ENCODE measurements at regions not wholly inside any gene's neighbourhood (a gene's known extent, or its start where the extent isn't known, plus 50 kb on each side); places are given as distances from the start of the nearest gene placed in this dataset.

DNA sequence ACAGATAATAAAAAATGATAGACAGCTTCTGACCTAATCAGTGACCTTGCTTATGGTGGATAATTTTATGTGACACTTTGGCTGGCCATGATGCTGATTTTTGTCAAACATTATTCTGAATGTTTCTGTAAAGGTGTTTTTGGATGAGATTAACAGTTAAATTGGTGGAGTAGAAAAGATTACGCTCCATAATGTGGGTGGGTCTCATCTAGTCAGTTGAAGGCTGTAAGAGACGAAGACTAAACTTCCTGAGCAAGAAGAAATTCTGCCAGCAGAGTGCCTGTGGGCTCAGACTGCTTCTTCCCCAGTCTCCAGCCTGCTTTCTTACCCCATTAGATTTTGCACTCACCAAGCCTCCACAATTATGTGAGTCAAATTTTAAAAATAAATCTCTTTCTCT lies 214.9 kb upstream of the ITGA4 start:
- no peak for DNase-seq (ENCODE audit: low read depth in 2 of 2)

- no peak for DNase-seq (ENCODE audit: low read depth in 2 of 2)
Observed at GRCh38 chr2:181243319-181243718, 213.9 kb upstream of the ITGA4 start.

GRCh38 chr2:181250691-181251090 lies 206.5 kb upstream of the ITGA4 start:
- no peak for DNase-seq (ENCODE audit: low read depth in 2 of 2)

DNA sequence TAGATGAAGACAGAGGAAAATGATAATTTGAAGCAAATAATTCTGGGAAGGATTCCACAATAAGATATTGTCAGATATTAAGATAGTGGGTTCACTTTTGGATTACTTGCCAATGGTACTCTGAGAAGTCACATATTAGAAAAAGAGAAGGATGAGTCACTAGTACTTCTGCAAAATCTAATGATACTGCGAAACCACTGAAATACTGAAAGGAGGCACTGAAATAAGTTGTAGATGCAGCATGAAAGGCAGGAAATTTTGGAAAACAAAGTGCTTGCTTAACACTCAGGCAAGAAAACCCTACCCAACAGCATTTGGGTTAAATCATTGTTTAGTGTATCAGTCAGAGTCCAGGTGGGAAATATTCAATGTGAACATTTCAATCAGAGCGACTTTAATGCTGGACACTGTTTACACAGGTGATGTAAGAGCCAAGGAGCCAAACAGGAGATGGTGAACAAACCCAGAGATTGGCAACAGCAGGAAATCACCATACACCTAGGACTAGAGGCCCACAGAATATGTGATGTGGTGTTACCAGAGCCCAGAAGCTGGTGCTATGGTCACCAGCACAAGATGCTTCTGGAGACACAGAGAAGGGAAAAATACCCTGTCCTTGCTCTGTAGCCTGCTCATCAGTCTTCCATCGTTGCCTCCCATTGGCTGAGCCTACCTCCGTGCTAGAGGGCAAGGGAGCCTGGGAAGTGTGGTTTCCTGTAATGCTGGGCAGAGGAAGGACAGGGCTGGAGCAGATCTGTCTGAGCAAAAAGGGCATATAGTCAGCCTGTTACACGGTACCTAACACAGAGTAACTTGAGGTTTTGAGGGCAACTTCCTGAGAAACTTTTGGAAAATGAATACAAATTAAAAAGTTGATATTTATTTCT lies 204.7 kb upstream of the ITGA4 start:
- no peak for DNase-seq (ENCODE audit: low read depth in 2 of 2)

- DNase-seq (ENCODE audit: low read depth in 2 of 2) = no peak
Observed at GRCh38 chr2:181253438-181253837, 203.7 kb upstream of the ITGA4 start.

DNA sequence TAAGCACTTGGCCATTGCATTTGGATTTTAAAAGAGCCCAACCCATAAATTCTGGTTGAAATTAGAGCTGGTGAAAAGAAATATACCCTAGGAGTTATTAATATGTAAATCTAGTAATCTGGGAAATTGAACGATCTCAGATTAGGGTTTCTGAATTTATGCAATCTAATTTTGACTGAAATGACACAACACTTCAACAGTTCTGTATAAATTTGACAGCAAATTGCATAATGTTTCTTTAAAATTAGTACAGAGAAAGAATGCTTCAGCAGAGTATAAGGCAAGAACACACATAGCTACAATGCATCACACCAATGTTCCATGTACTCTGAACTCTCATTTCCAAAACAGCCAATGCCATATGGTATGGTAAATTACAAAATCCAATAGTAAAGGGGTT lies 201.5 kb upstream of the ITGA4 start:
- DNase-seq (ENCODE audit: low read depth in 2 of 2) = no peak

- no peak for DNase-seq (ENCODE audit: low read depth in 2 of 2)
Observed at GRCh38 chr2:181258720-181259119, 198.5 kb upstream of the ITGA4 start.

DNA sequence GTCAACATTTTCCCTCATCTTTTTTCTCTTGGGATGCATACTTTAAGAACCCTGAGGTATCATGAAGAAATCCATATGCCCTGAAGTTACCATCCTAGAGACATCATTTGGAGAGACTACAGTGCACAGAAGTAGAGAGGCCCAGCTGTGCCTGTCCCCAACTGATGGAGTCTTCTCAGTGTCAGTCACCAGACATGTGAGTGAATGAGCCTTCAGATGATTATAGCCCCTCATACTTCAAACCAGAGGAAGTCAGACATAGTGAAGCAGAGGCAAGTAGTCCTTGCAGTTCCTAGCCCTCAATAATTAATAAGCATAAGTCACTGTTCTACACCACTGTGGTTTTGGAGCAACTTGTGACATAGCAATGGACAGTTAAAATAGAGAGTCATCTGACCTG lies 194.4 kb upstream of the ITGA4 start:
- DNase-seq (ENCODE audit: low read depth in 2 of 2) = no peak

DNA sequence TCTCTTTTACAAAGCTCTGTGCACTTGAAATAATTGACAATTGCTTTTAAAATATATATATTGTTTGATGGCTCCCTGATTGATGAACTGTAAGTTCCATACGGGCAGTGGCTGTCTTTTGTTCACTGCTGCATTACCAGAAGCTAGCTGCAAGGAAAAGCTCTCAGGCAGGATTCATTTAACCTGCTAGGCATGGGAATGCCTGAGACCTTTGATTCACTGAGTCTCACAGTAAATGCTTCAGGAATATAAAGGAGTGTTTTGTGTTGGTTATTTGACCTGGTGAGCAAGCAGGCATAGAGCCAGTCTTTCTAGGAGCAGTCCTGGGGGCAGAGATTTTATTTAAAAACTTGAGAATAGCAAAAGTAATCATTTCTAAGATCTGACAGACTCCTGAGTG lies 193.2 kb upstream of the ITGA4 start:
- no peak for DNase-seq (ENCODE audit: low read depth in 2 of 2)

DNA sequence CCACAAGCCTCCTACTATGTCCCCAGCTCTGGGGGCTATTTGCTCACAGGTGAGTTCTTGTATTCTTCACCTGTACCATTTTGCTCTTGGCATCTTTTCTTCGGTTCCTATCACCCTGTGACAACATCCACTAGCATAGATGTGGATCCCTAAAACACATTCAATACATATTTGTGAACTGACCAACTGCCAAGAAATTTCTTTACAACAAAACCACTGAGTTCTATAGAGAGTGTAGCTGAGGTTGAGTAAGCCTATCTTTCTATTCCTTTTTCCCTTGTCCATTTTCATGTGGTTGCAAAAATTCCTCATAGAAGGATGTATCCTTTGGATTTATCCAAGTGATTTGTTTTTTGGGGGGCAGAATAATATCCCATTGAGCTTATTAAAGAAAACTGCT lies 192.7 kb upstream of the ITGA4 start:
- DNase-seq (ENCODE audit: low read depth in 2 of 2) = no peak

DNA sequence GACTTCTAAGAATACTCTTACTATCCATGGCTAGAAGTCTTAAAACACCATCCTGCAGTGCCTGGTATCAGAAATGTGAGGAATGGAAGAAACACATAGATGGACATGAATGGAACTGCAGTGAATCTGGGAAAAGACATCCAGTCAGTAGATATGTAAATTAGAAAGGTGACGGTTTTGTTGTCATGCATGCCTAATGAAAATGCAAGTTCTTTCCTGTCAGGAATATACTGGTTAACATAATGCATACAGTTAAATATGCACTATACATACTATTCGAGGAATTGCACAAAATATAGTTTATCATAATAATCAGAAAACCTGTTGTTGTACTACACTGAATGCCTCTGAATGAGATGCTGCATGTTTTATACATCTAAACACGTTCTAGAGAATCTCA lies 190.6 kb upstream of the ITGA4 start:
- DNase-seq (ENCODE audit: low read depth in 2 of 2) = no peak

DNA sequence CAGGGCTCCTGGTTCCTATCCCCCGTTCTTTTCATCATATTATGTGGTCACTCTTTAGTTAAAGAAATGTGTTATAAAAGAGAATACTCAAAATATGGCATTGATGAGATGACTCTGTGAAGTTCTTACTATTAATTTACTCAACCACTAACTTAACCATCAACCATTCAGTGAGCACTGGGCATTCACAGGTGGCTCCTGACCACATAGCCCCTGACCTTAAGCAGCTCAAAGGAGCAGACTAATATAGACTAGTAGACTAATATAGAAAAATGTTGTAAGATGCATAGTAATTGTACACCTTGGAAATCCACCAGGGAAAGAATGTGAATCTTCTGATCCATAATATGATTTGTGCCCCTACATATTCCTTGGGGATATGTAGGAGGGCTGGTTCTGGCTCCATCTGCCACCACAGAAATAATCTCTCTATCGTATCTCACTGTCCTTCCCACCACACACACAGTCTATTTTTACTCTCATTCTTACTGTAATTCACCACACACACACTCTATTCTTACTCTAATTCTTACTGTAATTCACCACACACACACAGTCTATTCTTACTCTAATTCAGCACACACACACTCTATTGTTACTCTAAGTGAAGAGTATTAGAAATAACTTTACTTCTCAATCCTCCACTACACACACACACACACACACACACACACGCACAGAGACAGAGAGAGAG lies 188.9 kb upstream of the ITGA4 start:
- no peak for DNase-seq (ENCODE audit: low read depth in 2 of 2)

- no peak for DNase-seq (ENCODE audit: low read depth in 2 of 2)
Observed at GRCh38 chr2:181273986-181274385, 183.2 kb upstream of the ITGA4 start.

DNA sequence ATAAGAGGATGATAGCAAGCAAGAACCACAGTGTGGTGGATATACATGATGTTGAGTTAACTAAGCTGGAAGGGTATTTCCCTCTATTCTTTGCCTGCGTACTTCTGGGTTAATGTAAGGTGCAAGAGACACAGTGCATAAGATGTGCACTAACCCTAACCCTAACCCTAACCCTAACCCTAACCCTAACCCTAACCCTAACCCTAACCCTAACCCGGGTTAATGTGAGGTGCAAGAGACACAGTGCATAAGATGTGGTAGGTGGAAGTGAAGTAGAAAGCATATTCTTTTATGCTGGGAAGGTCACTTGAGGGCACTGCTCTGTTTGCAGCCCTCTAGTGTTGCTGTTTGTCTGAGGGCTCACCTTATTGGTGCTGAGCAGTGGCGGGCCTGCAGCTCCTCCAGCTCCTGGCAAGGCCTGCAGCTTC lies 181.5 kb upstream of the ITGA4 start:
- no peak for DNase-seq (ENCODE audit: low read depth in 2 of 2)

- DNase-seq (ENCODE audit: low read depth in 2 of 2) = no peak
Observed at GRCh38 chr2:181281206-181281832, 175.9 kb upstream of the ITGA4 start.

DNA sequence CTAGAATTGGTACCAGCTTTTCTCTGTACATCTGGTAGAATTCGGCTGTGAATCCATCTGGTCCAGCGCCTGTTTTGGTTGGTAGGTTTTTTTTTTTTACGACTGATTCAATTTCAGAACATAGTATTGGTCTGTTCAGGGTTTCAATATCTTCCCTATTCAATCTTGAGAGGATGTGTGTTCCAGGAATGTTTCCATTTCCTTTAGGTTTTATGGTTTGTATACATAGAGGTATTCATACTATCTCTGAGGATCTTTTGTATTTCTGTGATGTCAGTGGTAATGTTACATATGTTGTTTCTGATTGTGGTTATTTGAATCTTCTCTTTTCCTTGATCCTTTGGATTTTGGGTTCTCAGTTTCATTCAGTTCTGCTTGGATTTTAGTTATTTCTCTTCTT lies 172.1 kb upstream of the ITGA4 start:
- no peak for DNase-seq (ENCODE audit: low read depth in 2 of 2)

GRCh38 chr2:181289698-181290097 lies 167.5 kb upstream of the ITGA4 start:
- no peak for DNase-seq (ENCODE audit: low read depth in 2 of 2)

DNA sequence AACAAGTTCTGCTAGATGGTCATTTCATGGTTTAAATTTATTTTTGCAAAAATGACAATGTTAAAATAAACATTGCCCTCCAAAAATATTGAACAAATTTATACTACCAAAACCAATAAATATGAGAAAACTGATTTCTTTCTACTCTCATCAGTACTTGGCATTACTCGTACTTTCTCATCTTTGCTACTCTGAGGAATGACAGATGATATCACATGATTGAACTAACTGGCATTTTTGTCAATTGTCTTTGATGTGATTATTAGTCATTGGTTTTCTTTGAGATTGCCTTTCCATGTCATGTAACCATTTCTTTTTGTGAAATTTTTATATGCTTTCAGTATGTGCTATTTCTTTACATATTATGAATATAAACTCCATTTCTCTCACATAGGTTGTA lies 167.0 kb upstream of the ITGA4 start:
- DNase-seq (ENCODE audit: low read depth in 2 of 2) = no peak

DNA sequence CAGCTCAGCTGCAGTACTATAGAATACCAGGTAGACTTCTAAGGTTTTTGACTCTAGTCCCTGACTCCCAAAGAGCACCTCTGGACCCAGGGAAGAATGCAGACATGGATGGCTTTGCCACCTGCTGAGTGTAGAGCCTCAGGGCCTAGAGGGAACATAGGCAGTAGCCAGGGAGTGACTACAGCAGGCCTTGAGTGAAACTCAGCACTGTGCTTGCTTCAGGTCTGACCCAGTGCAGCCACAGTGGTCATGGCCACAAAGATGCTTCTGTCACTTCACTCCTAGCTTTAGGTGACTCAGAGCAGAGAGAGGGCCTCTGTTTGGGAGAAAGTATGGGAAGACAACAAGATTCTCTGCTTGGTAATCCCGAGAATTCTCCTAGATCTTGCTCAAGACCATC lies 162.2 kb upstream of the ITGA4 start:
- DNase-seq (ENCODE audit: low read depth in 2 of 2) = no peak

DNA sequence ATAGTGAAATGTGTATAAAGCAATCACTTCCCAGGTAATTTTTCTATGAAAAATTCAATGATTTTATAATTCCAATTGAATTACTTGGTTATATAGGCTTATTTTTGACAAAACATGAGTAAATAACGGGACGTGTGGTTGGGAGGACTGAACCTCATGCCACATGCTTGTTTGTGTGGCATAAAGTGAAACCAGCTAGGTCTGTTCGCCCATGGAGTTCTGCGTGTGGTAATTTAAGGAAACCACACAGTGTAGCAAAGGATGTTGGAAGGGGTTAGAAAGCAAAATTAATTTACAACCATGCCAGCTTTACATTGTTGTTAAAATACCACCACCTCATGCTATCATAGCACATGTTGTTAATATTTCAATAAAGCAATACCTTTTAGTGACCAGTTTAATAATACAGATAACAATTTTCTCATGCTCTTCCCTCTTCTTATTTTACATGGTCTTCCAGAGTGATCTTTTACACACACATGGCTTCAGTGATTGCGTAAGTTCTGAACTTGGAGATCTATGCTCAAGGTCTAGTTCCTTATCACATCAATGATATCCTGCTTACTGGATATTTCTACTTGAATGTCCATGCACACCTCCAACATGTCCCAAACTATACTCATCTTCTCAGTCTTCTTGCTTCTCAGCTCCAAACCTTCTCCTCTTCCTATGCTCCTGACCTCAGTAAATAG lies 156.4 kb upstream of the ITGA4 start:
- DNase-seq (ENCODE audit: low read depth in 2 of 2) = no peak

- no peak for DNase-seq (ENCODE audit: low read depth in 2 of 2)
Observed at GRCh38 chr2:181304011-181304844, 153.0 kb upstream of the ITGA4 start.

All from stimulated activated CD8-positive, alpha-beta memory T cell treated with anti-CD3 and anti-CD28 coated beads, Interleukin-7, amount 100 ng/mL, for 4 hours (primary cell).